NCI-H460 (cell line): ENCODE measurements at regions not wholly inside any gene's neighbourhood (a gene's known extent, or its start where the extent isn't known, plus 50 kb on each side); places are given as distances from the start of the nearest gene placed in this dataset.

Experiments
- DNase-seq: peaks from one replicate; pipeline ENCODE4 v3.0.0-alpha.2; 2016; ENCODE audit warnings: low read depth; ENCODE audit errors: extremely low read depth

DNA sequence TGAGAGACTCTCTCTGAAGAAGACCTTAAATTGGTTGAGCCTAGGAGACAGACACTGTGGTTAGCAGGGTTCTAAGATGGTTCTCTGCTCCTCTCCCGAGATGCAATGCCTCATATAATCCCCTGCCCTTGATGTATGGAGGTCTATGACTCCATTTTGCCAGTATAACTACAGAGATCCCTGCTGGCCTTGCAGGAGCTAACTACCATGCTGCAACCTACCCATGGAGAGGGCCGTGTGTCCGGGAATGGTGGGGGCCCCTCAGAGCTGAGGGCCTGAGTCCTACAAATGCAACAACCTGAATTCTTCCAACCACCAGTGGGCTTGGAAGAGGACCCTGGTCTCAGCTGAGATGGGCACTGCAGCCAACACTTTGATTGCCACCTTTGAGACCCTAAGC, 388.0 kb downstream of the SETD4 start:
- DNase-seq: no peak

- DNase-seq: no peak
Measured at GRCh38 chr21:35664683-35665082, 395.6 kb downstream of the SETD4 start.

DNA sequence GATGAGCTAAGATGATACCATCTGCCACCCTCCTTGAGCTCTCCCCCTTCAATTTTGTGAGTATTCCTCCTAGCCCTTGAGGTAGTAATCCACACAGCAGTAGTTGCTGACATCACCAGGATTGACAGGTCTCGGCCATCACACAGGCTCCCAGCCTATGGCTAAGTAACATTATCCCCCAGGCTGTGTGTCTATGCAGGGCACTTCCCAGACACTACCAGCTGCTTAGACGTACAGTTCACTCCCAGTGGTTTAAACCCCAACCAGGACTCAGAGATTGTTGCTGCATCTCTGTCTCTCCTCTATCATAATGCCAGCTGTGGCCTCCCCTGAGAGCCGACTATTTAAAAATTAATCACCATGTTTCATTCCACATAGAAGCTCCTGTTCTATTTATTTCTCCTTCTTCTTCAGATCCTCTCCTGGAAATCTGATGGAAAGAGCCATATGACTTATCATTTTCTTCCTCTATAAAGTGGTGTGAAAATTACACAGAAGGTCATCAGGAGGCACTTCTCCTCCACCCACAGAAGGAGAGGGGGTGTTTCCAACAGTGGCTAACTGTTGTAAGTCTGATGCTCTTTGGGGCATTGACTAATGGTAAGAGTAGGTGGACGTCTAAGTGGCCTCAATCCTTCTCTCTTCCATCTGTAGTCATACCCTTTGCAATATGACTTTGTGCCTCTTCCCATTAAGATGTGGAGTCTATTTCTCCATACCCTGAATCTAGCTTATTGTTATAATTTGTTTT, 396.3 kb downstream of the SETD4 start:
- no peak for DNase-seq

- no peak for DNase-seq
Measured at GRCh38 chr21:35658242-35658641, 402.1 kb downstream of the SETD4 start.

DNA sequence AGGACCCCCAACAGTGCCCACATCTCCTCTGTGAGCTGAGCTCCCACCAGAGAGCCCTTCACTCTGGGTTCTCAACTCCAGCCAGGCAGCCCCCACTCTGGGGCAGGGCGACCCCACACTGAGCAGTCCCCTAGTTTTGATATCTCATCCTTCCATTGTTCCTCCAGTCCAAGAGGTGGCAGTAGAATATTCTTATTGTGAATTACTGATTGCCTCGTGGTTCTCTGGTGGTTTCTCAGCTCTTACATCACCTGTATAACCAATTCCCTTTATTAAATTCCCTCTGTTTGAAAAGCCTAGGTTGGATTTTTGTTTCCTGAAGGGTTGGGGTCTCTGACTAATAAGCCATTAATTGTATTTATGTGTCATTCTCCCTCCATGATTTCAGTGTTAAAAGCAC, 407.5 kb downstream of the SETD4 start:
- no peak for DNase-seq

- no peak for DNase-seq
Measured at GRCh38 chr21:35652196-35652595, 408.1 kb downstream of the SETD4 start.

- no peak for DNase-seq
Measured at GRCh38 chr21:35651196-35651595, 409.1 kb downstream of the SETD4 start.

GRCh38 chr21:35649186-35649585, 411.1 kb downstream of the SETD4 start:
- DNase-seq: no peak

DNA sequence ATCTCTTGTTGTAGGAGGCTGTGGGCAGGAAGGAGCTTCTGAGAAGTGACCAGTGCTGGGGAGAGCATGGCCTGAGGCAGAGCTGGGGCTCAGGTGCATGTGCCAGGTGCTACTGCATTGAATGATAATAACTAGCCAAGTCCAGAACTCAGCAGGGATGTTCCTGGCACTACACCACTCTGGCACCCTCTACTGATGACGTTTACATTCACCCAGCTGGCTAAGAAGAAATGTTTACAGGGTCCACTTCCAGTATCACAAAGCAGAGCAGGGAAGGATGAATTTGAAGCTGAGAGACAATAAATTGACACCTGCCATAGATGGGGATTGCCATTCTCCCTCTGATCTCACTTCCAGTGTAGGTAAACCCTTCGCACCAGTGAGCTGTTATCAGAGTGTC, 411.8 kb downstream of the SETD4 start:
- no peak for DNase-seq

GRCh38 chr21:35646606-35647005, 413.7 kb downstream of the SETD4 start:
- no peak for DNase-seq

- DNase-seq: no peak
Measured at GRCh38 chr21:35645991-35646390, 414.3 kb downstream of the SETD4 start.

DNA sequence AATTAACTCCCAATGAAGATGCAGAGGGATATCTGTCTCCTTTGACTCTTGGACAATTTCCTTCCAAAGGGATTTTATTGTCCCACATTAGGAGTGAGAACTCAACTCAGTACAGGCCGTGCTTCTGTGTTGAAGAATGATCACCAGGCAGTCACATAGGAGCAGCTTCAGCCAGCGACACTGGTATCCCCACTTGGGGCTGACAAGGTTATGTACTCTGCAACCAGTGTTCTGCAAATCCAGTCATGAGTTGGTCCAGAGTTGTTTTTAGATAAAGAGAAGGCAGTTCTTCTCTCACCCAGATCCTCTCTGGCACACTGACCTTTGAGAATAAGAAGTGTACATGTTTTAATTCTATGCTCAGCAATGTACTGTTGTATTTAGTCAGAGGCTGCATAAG, 415.8 kb downstream of the SETD4 start:
- DNase-seq: no peak

DNA sequence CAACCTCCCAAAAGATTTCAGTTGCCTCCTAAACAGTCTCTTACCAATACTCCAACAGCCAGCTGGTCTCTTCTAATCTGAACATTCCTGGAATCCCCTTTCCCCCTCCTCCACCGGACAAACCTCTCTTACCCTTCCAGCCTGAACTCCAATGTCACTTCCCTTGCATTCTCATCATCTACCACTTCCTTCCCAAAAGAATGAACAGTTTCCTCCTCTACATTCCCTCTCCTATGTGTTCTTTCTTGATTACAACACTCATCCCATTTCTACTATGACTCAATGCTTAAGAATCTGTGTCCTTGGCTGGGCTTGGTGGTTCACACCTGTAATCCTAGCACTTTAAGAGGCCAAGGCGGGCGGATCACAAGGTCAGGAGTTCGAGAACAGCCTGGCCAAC, 417.1 kb downstream of the SETD4 start:
- no peak for DNase-seq

- DNase-seq: no peak
Measured at GRCh38 chr21:35641271-35642016, 418.9 kb downstream of the SETD4 start.

DNA sequence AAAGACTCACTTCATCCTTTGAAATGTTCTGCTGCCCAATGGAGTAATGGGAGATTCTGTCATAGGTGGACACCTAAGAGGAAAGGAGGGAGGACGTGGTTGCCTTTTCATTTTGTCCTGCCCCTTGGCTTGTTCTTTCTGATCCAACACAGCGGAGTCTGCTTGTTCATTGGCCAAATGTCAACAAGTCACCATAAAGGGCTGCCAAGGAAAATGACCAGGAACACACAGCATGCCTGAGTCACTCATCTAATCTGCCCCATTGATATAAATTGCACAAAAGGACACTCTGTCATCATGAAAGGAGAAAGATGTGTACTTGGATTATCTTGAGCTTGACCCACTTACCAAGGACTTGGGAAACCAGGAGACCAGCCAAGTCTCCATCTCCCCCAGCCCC, 422.9 kb downstream of the SETD4 start:
- DNase-seq: no peak

- no peak for DNase-seq
Measured at GRCh38 chr21:35635994-35636393, 424.3 kb downstream of the SETD4 start.

DNA sequence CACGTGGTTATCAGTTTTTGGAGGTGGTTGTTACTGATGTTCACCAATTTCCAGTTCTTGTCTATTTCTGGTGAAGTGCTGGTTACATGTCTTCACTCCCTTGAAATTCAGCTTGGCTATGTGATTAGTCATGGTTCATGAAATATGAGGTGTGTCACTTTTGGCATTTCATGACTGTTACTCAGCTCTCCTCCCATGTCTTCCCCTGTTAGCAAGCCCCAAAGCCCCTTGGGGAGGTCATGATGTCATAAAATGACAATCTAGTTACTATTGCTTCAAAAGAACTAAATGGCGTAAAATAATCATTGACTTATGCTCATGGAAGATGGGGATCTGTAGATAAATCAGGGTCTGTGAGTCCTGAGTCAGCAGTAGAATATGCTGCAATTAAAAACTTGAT, 425.1 kb downstream of the SETD4 start:
- no peak for DNase-seq

DNA sequence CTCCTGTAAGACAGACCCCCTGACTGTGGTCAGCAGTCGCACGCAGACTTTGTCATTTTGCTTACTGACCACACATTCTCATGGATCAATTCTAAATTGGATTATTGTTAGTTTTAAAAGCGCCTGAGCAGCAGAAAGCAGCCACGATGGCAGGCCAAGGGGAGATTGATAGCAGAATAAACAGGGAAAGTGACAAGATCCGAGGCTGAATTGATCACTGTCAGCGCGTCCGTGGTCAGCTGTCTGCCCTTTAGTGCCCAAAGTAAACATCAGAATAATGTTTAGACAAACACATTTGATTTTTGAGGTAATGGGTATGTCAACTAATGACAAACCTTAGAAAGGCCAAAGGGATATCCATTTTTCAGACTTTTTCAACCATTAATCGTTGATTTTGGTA, 426.8 kb downstream of the SETD4 start:
- no peak for DNase-seq

GRCh38 chr21:35632711-35633110, 427.6 kb downstream of the SETD4 start:
- no peak for DNase-seq

GRCh38 chr21:35628316-35628715, 432.0 kb downstream of the SETD4 start:
- no peak for DNase-seq

DNA sequence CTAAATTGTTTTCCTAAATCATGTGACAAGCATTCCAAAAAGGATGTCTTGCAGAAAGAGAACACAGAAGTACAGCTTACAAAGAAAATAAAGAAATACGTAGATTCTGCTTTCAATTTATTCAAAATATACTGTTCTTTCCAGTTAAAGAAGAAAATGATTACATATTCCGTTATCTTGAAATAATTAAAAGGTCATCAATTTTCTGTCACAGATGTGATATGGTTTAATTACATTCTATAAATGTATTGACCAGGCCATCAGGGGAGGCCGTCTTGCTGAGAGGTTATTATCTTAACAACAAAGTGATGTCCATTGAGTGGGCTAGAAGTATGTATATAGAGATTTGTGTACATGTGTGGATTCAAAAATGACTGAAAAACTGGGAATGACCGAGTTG, 432.9 kb downstream of the SETD4 start:
- DNase-seq: no peak

DNA sequence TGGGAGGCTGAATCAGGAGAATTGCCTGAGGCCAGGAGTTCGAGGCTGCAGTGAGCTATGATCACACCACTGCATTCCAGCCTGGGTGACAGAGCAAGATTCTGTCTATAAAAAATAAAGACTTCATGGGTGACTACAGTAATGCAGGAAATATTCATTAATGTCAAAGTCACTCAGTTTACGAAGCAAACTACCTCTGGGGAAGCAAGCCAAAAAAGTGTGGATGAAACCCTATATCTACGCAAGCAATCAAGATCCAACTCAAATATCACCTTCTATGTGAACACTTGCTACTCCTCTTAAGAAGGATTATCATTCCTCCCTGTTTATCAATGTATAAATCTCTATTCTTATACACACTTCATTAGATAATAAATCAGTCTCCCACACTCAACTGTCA, 434.8 kb downstream of the SETD4 start:
- DNase-seq: no peak
